ENCODE measurements at regions not wholly inside any gene's neighbourhood (a gene's known extent, or its start where the extent isn't known, plus 50 kb on each side); places are given as distances from the start of the nearest gene placed in this dataset.
"Not testable (repeated sequence)": the region's sequence is repeated elsewhere in the genome, so short reads cannot be mapped to it uniquely, and the experiment has no call there.

DNA sequence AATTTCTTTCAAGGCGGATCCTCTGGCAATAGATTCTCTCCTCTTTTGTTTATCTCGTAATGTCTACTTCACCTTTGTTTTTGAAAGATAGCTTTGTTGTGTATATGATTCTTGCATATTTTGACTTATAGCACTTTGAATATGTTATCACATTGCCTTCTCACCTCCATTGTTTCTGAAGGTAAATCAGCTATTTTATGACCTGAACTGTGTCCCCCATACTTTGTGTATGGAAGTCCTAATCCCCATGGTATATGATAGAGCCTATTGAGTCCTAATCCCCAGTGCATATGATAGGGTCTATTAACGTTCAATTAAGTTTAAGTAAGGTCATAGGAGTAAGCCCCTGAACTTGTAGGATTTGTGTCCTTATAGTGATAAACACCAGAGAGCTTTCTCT is 910.2 kb upstream of the NUDT12 start:
- TF ChIP-seq CTCF (conservative IDR thresholded peaks at IDR 0.05) = no peak
- no peak overlapping the region for H3K27ac ChIP-seq

DNA sequence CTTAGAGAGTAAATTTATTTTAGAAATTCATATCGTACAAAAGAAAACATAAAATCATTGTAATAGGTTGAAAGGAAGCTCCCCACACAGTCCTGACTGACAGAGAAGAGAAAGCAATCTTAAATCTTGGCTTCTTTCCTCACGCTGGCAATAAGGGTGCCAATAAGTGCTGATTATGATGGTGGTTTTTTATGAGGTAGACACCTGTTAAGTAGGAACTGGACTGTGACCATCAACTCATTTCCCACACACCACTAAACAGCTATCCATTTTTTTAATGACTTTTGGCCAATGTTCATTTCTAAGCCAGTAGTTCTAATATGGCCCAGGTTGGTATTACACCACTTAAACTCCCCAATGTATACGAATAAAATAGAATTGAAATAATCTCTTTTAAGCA is 893.5 kb upstream of the NUDT12 start:
- no peak overlapping the region for H3K27ac ChIP-seq
- TF ChIP-seq CTCF (conservative IDR thresholded peaks at IDR 0.05) = no peak

GRCh38 chr5:104452550-104452949 is 890.0 kb upstream of the NUDT12 start:
- no peak overlapping the region for H3K27ac ChIP-seq
- TF ChIP-seq CTCF (conservative IDR thresholded peaks at IDR 0.05) = no peak

DNA sequence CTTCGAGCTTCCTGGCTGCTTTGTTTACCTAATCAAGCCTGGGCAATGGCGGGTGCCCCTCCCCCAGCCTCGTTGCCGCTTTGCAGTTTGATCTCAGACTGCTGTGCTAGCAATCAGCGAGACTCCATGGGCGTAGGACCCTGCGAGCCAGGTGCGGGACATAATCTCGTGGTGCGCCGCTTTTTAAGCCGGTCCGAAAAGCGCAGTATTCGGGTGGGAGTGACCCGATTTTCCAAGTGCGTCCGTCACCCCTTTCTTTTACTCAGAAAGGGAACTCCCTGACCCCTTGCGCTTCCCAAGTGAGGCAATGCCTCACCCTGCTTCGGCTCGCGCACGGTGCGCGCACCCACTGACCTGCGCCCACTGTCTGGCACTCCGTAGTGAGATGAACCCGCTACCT is 889.3 kb upstream of the NUDT12 start:
- not testable (repeated sequence) for H3K27ac ChIP-seq

GRCh38 chr5:104444656-104445055 is 882.1 kb upstream of the NUDT12 start:
- no peak overlapping the region for H3K27ac ChIP-seq
- TF ChIP-seq CTCF (conservative IDR thresholded peaks at IDR 0.05) = no peak

- no peak for TF ChIP-seq CTCF (conservative IDR thresholded peaks at IDR 0.05)
- no peak overlapping the region for H3K27ac ChIP-seq
These were observed 881.1 kb upstream of the NUDT12 start for GRCh38 chr5:104443706-104444105.

GRCh38 chr5:104431981-104432380 is 869.4 kb upstream of the NUDT12 start:
- H3K27ac ChIP-seq = no peak overlapping the region
- TF ChIP-seq CTCF (conservative IDR thresholded peaks at IDR 0.05) = no peak

DNA sequence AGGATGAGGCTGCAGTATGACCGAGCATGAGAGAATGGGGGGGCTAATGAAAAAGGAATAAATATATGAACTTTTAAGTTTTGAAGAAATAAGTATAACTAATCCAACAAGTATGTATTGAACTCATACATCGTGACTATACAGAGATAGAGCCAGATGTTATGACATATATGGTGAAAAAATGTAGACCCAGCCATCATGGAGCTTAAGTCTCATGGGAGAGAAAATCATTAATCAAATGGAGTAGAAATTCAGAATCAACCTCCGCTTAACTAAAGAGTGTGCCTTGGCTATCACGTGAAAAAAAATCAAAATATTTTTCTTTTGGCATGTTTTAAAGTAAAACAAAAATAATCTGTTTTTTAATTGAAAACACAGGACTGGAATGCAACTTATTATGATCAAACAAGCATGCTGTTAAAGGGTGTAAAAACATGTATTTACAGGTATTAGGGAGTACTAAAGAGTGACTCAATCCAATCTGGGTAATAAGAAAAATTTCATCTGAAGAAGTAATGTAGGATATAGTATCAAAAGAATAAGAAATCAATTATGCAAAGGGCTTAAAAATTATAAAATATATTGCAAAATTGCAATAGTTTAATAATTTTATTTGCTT is 868.5 kb upstream of the NUDT12 start:
- no peak overlapping the region for H3K27ac ChIP-seq
- no peak for TF ChIP-seq CTCF (conservative IDR thresholded peaks at IDR 0.05)

All from VCaP (cell line).